Stimulated activated CD4-positive, alpha-beta T cell treated with anti-CD3 and anti-CD28 coated beads, Interleukin-2, amount 100 ng/mL, for 24 hours (primary cell): ENCODE measurements at regions not wholly inside any gene's neighbourhood (a gene's known extent, or its start where the extent isn't known, plus 50 kb on each side); places are given as distances from the start of the nearest gene placed in this dataset.
"Not testable (repeated sequence)": the region's sequence is repeated elsewhere in the genome, so short reads cannot be mapped to it uniquely, and the experiment has no call there.

ENCODE experiments used
- DNase-seq, 2 donors: peaks; one replicate each; pipeline ENCODE4 v3.0.0-alpha.2; 2020

DNA sequence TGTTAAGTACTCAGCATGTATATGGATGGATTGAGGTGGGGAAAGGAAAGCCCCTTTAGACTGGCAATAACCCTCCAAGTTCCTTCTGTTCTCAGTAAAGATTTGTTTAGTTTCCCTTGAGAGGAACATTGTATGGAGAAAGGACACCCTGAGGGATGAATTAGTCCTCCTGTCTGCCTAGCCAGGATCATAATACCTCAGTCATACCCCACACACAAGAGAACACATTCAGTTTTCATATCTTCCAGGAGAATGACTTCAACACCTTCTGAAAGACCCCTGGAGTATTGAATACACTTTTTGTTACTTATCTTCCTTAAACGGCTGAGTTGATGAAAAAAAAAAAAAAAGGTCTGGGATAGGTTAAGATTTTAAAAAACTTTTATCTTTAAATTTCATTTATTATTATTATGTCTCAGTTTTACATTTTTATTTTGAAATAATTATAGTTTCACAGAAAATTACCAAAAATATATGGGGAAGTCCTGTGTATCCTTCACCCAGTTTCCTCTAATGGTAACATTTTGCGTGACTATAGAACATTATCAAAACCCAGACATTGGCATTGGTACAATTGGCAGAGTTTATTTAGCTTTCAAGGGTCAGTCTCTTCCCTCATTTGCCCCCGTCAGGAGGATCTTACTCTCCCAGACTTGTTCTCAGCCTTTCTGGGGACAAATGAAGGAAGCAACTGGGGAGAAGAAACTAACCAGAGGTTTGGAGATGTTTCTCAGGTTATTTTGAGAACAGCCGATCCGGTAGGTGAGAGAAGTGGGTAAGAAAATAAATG lies 88.0 kb downstream of the ACTBL2 start:
- no peak for DNase-seq

DNA sequence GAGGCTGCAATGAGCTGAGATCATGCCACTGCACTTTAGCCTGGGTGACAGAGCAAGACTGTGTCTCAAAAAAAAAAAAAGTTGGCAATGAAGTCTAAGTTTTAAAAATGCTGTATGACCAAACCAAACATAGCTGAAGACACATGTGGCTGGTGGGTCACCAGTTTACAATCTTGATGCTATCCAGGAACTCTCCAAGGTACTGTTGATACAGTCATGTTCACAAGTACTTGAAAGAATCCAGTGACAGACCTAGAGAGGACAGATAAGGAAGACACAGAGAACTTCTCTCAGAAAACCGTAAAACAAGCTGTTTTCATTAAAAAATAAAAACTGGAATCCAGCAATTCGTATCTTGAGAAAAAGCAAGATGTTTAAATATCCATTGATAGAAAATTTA lies 95.7 kb downstream of the ACTBL2 start:
- no peak for DNase-seq

DNA sequence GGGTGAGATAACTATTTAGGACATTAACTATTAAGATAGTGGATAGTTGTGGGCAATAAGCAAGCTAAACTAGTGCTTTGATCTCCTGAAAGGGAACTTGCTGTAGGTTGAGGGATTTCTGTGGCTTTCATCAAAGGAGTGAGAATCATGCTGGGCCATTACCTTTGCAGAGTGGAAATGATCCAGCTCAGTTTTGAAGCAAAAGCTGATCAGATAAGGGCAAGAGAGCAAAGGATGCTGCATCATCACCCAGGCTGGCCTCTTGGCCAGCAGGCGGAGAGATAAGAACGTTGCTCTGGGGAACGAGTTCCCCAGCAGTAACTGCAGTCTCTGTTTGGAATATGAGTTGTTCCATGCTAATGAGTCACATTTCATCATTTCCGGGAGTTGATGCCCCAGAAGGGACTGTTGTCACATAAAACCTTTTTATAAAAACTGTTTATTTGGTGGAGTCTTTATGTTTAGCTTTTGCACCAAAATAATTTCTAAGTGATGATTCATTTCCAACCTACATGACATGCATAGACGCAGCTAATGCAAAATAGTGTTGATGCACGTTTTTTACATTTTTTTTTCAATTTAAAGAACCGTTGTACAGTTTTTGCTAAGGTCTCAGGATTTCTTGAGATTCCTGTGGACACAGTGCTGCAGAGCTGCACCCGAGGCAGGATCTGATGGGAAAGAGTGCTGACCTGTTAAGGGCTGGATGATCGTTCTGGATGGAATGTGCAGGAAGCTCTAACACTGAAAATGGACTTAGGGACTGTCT lies 99.3 kb downstream of the ACTBL2 start:
- peak; percentile 38 to 52 for DNase-seq

DNA sequence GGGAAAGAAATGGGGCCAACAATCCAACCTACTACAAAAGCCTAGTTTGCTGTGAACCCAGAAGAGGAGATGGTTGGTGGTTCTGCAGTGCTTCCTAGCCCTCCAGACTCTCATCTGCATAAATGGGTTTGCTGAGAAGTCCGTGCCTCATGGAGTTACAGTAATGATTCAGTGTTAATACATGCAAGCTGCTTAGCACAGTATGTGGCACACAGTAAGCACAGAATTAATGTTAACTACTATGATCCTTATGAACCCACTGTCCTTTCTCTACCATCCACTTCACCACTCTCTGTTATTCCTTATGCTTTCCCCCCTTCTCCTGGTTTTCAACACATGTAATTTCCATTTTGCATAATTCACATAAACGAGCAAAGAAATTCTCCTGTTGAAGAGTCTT lies 100.0 kb downstream of the ACTBL2 start:
- no peak for DNase-seq

DNA sequence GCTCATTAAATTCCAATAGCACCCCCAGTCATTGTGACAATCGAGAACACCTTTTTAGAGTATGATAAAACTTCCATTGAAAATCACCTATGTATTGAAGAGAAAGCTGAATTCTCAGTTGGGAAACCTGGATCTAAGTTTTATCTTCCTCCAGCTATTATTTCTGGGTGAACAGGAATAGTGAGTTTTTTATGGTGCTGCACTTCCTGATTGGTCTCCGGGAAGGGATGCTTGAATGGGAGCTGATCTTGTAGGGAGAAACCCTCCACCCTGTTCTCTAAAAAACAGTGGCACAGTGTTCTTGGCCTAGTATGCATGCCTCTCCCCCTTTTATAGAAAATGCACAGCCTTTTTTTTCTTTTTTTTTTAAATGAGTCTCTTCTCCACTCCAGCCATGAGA lies 112.2 kb downstream of the ACTBL2 start:
- DNase-seq, result no peak

DNA sequence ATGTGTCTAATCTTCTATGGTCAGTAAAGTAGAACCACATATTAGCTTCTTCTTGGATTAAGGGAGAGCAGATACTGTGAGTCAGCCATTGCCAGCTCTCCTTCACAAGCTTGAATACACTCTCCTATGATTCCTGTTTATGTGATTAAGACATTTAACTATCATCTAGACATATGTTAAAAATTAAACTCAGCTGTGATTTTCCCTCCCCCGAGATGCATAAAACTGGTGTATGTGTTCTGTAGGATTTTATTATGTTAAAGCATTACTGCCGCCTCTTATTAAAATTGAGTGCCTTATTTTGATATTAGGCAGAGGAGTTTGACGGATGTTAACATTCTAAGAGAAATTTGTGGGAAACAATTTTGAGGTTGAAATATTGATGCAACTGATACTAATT lies 114.6 kb downstream of the ACTBL2 start:
- DNase-seq, result no peak

DNA sequence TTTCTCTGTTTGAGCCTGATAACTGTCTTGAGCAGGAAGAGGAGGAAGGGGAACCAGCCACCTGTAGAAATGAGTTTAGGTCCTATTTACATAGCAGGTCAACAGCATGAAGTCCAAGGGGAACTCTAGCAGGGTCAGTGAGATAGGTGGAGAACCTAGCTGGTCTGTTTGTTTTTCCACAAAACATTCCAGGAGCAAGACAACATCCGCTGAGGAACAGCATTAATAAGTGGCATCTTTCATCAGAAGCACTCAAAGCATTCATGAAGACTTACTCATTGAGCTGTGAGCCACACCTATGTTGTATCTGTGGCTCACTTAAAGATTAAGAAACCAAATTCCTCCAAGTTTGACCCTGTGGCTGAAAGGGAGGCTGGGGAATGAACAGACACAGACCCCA lies 115.9 kb downstream of the ACTBL2 start:
- DNase-seq, result no peak

DNA sequence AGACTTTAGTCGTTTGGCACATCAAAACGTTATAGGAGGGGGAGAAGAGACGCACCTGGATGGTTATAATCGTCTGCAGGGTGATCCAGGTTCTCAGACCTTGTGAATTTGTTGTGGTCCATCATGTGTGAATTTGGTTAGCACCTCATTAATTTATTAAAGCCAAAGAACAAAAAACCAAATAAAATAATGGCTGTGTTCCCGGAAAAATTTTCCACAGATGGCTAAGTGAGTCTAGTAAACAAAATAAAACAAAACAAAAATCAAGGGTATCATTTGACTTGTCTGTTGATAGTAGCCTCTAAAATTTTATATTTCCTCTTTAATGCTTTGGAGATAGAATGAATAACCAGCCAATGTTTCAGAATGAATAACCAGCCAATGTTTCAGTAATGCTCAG lies 119.7 kb downstream of the ACTBL2 start:
- DNase-seq, result no peak

DNA sequence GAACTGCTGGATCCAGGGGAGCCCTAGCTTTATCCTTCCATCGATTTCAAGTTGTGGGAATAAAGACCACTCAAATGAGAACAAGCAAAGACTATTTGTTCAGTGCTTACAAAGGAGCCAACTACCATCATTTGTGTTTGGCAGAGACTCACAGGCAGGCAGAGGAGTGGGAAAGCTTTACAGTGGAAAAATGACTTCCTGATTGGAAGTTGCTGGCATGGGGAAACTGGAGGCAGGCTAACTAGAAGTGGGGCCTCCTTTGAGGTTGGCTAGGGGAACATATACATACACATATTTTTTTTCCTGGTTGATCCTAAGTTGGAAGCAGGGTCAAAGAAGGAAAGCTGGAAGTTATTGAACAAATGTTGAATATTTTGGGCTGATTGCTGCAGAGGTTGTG lies 121.7 kb downstream of the ACTBL2 start:
- no peak for DNase-seq

DNA sequence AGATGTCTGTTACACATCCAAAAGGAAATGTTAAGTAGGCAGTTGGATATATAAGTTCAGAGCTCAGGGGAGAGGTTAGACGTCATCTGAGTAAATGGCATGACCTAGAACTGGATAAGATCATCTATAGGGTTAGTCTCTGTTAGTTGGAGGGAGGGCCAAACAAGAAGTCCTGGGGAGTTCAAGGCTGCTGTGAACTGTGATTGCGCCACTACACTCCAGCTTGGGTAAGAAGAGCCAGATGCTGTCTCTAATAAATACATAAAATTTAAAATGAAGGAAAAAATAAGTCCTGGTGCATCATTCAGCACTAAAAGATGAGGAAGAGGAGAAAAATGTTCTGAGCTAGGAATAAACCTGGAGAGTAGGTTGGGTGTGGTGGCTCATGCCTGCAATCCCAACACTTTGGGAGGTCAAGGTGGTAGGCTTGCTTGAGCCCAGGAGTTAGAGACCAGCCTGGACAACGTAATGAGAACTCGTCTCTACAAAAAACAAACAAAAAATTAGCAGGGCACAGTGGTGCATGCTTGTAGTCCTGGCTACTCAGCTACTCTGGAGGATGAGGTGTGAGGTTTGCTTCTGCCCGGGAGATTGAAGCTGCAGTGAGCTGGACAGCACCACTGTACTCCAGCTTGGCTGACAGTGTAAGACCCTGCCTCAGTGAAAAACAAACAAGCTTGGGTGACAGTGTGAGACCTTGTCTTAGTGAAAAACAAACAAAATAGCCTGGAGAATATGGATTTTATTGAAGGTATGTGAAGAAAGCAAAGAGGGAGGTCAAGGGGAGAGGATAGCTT lies 123.6 kb downstream of the ACTBL2 start:
- no peak for DNase-seq

DNA sequence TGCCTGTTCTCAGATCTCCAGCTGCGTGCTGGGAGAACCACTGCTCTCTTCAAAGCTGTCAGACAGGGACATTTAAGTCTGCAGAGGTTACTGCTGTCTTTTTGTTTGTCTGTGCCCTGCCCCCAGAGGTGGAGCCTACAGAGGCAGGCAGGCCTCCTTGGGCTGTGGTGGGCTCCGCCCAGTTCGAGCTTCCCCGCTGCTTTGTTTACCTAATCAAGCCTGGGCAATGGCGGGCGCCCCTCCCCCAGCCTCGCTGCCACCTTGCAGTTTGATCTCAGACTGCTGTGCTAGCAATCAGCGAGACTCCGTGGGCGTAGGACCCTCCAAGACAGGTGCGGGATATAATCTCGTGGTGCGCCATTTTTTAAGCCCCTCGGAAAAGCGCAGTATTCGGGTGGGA lies 125.8 kb downstream of the ACTBL2 start:
- DNase-seq, result not testable (repeated sequence)

DNA sequence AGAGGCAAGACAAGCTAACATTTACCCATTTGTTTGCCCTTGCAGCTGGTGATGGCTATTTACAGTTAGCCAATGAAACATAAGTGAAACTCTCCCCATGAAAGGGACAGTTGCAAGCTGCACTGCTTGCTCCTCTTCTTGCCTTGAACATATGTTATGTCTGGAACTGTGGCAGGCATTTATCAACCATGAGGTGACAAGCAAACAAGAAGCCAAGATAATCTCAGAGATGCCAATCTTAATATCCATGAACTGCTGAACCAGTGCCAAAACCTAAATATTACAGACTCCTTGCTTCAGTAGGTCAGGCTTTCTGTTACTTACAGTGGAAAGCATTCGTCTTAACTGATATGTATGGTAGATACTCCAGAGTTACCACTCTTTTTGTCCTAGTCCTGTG lies 133.4 kb downstream of the ACTBL2 start:
- no peak for DNase-seq

DNA sequence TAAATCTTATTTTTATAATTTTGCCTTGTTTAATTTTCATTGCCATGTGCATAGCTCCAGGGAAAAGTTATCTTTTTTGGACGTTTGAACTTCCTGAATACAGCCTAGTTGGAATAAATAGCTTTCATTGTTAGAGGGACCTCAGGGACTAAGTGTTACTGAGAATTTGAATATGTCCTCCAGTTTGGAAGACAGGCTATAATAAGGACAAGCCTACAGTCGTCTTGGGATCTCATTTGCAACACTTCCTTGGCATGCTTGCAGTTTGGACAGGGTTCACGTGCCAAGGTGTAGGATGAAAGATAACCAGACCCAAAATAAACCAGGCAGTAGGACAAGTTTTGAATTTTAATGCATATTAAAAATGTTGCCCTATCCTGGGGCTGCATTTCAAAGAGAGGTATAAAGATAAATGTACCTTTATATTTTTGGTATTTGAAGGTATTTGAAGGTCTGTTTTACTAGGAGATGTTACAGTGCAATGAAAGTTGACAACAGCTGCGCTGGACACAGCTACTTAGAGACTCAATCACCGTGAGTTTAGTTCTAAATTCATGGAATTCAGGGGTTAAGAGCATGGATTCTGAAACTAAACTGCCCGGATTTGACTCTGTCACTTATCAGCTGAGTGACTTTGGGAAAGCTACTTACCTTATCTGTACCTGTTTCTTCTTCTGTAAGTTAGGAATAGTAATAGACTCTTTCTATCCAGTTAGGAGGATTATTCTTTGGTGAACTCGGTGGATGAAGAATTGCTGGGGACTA lies 134.1 kb downstream of the ACTBL2 start:
- no peak for DNase-seq

DNA sequence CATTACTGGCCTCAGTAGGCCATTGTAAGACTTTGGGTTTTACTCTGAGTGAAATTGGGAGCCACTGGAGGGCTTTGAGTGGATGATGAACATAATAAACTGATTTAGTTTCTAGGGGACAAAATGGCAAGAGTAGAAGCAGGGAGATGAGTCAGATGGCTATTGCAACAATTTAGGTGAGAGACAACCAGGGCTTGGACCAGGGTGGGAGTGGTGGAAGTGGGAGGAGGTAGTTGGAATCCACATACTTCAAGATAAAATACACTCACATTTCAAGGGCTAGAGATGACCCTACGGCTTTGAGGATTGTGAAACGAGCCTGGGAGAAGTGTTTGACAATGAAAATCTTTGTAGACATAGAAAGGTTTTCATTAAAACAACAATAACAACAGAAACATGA lies 136.3 kb downstream of the ACTBL2 start:
- no peak for DNase-seq

DNA sequence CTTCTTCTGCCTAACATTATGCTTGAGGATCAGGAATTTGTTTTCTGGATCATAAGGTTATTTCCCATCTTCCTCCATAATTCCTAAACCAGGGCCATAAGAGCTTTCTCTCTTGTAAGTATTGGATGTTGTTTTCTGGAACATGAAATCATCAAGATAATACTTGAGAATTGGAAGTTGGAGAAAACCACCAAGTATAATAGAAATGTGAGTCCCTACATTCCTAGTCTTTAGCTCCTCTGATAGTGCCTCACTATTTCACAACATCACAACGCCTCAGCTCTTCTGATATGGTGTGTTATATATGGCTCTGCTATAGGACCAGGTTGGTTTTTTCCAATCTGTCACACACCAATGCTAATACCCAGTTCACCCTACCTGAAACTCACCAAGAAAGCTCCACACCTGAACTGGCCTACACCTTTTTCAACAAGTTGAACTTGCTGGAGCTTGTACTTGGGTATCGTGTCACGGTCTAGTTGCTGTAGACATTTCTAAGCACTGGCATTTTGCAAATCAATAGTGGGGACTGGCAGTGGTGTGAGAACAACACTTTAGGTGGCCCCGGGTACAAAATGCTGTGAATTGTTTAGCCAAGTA lies 141.1 kb downstream of the ACTBL2 start:
- no peak for DNase-seq

DNA sequence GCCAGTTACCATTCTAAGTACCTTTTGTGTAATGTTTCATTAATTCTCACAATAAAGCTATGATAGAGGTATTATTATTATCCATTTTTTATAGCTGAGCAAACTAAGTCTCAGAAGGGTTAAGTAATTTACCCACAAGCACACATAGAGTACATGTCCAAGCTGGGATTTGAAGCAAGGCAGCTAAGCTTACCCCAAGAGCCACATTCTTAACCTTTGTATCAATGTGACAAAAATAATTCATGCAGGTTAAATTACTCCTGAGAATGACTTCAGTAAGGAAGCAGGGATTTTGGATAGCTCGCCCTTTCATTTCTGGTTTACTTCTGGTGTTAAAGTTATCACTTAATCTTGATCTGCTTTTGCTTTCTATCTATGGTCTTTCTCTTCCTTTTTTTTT lies 141.9 kb downstream of the ACTBL2 start:
- no peak for DNase-seq

DNA sequence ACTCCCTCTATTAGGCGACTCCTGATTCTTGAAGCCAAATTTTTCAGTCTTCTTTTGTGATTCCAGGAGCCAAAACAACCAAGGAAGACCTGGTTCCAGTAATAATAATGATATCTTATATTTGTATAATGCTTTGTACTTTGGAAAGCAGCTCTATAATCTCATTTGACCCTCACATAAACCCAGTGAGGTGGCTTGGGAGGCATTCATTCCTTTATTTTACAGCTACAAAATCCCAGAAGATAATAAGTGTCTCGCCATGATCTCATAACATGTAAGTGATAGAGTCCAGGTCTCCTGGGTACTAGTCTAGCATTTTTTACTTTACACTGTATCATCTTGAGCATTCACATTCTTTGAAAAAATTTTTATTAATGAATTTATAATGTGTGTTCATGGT lies 143.1 kb downstream of the ACTBL2 start:
- DNase-seq, result no peak

DNA sequence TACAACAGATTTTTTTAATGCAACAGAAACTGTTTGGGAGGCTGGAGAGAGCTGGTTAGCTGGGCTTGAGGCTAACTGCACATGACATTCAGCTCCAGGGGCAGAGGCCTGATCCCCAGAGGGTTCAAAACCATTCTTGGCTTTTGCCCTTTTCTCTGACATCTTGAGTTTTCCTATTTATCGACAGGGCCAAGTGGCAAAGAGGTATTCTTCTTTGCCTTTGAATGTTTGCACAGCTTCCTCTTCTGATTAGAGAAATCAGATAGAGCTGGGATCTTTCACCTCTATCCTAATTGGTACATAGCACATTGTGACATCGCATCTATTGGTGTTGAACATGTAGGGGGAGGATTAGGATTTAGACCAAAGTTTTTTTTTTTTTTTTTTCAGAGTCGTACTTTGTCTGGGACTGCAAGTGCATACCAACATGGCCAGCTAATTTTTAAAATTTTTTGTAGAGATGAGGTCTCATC lies 143.7 kb downstream of the ACTBL2 start:
- no peak for DNase-seq

DNA sequence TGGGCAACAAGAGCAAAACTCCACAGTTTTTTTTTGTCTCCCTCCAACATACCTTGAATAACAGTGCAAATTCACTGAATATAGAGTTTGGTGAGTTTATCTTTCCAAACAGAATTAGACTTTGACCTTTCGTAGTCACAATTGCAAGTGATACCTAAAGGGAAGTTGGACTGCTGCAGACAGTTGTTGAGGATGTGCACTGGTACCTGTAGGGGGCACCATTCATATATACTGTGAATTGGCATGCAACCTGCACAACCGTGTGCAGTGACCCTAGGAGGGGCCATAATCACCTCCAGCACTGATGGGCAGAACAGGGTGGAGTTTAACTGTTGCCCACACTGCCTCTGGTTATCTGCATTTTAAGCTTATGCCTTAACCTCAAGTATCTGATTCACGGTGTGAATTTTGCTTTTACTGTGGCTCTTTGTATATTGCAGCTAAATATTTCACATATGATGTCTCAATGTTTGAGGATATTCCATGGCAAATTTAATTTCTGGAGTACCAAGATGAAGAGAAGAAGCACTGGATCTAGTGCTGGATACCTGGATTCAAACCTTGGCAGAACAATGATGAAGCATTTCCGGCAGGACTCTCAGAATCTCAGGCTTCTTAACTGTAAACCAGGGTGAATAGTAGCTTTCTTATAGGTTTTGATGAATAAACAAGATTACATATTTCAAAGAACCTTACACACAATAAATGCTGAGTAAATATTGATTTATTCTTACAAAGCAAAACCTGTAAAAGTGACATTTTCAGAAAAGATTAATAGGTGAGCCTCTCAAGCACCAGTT lies 144.3 kb downstream of the ACTBL2 start:
- DNase-seq, result no peak

DNA sequence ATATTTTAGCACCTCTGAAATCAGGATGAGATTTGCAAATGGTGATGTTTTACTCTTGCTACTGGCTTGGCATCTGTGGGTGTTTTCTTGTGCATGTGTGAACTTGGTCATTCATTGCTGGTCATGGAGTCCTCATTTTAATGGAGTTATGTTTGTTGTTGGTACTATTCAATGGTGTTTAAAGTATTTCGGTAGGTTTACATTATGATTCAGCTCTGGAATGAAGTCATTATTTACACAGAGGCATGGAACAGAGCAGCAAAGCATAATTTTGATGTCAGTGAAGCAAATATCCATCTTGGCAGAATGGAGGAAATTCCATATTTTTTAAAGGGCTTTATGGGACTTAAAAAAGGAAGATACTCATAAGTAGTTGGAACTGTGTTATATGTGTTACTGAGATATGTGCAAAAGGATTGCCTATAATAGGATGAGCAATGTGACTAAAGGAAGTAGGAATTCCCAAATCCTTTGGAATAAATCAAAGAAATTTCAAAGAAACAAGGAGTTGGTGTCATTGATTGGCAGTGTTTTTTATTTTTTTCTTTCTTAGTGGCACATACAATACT lies 147.4 kb downstream of the ACTBL2 start:
- no peak for DNase-seq

DNA sequence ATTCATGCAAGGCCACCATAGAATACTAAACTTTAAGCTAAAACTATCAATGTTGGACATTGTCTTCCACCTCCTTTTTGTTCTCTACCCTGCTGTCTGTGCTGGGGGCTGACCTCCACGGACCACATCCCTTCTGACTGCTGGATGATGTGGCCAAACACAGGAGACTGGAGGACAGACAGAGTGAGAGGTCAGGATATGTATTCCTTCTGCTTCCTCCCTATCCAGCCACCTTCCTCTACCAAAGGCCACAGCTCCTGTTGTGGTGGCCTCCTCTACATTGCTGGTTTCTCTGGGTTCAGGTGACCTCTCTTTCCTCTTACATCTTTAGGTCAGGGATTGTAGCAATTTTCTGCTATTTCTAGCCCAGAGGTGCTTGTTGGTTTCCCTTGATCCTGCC lies 148.1 kb downstream of the ACTBL2 start:
- no peak for DNase-seq
